Right lobe of liver (tissue), 6 donors: ENCODE measurements at regions not wholly inside any gene's neighbourhood (a gene's known extent, or its start where the extent isn't known, plus 50 kb on each side); places are given as distances from the start of the nearest gene placed in this dataset.

Experiments used
- ATAC-seq, 4 donors: fragments of 200-7000 bp; cut with Tn5 transposase; one replicate each; pipeline ENCODE4 v1.9.1; 2020; ENCODE audit warnings: mild to moderate bottlenecking in 4 of 4, moderate library complexity in 4 of 4
- DNase-seq, 3 donors: peaks; one replicate each; pipeline ENCODE4 v3.0.0-alpha.2; 2020
- H3K27ac ChIP-seq, 3 donors: fragments of 200-600 bp; one replicate each; pipeline ENCODE4 v1.8.0; 2022
- H3K27me3 ChIP-seq, 2 donors: fragments of 200-600 bp; one replicate each; pipeline ENCODE4 v1.8.0; 2022
- H3K36me3 ChIP-seq, 4 donors: fragments of 200-600 bp; sonication (generic) in 1 of 4; one replicate each; pipeline versions ENCODE4 v1.5.1 to v1.8.0; 2017 to 2022; ENCODE audit warnings: control low read depth in 1 of 4
- H3K4me1 ChIP-seq, 4 donors: fragments of 200-600 bp; sonication (generic) in 1 of 4; one replicate each; pipeline versions ENCODE4 v1.5.1 to v1.8.0; 2017 to 2022; ENCODE audit warnings: control low read depth in 1 of 4
- H3K4me3 ChIP-seq, 3 donors: fragments of 200-600 bp; one replicate each; pipeline ENCODE4 v1.8.0; 2022
- H3K9me3 ChIP-seq, 4 donors: fragments of 200-600 bp; sonication (generic) in 1 of 4; one replicate each; pipeline versions ENCODE4 v1.5.1 to v1.8.0; 2017 to 2022; ENCODE audit warnings: control low read depth in 1 of 4
- CTCF ChIP-seq, 4 donors: fragments of 200-600 bp in 3 of 4; fragments of 450-650 bp in 1 of 4; IDR thresholded peaks; one replicate each; pipeline versions ENCODE4 v1.5.1 to v1.8.0; 2016 to 2022; ENCODE audit warnings: antibody characterized with exemption in 4 of 4, mild to moderate bottlenecking in 2 of 4
- POLR2A ChIP-seq: fragments of 450-650 bp; IDR thresholded peaks from one replicate; pipeline ENCODE4 v1.6.1; 2017; ENCODE audit warnings: antibody characterized with exemption, mild to moderate bottlenecking
- WGBS: methylation state at CpG from one replicate; pipeline ENCODE4 v1.1.6; 2018; ENCODE audit warnings: low coverage, low lambda C conversion rate; ENCODE audit not compliant: insufficient coverage; ENCODE audit errors: missing lambda C conversion rate; 5-methylcytosine and 5-hydroxymethylcytosine counted together
- intact Hi-C, 2 donors: fragments of 100-400 bp; cut with DNase I; formaldehyde crosslinking; loops; one replicate each; pipeline versions ENCODE4 v1.11.2 to v1.14.1; 2022
- donor health status: DM: no; HTN: yes; CAD: no.
- donor health status: DM: no; HTN: no; CAD: no.
- donor health status: DM: no; HTN: no; CAD: no.
- donor health status: DM: no; HTN: yes; CAD: no.
- donor health status: DM: no; HTN: yes; CAD: no.

DNA sequence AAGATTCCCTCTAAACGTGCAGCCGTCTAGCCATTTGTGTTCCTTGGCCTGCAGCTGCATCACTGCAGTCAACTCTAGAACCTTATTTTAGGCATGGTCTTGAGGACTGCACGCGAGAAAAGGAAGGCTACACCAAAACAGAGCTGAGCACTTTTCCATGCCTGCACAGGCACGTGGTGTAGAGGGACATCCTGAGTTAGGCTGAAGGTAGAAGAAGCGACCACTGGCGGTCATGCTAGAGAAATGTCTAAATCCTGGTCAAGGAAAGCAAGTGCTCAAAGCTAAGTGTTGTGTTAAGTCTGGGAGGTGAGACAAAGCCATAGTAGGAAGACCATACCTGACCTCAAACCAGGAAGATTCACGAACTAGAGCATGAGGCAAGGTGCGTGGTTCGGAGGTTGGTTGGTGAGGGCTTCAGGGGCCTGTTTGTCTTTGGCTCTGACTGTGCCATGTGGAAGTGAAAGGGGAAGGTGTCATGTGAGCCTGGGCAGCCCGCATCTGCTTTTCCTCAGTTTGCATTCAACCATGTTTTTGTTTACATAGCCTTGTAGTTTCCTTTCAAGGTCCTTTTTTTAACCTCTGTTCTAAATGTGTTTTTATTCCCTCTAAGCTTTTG lies 203.8 kb downstream of the AASDH start:
- H3K9me3 ChIP-seq = no peaks in the 10 kb centered on the region
- no peaks in the 10 kb centered on the region for H3K4me1 ChIP-seq
- H3K36me3 ChIP-seq = no peaks in the 10 kb centered on the region
- WGBS = 73% methylated on average over 9 of the region's 11 CpGs
- no peak overlapping the region for H3K4me3 ChIP-seq
- no peak for DNase-seq
- H3K27ac ChIP-seq = no peak overlapping the region
- TF ChIP-seq POLR2A (no peak), CTCF (IDR thresholded peaks at IDR 0.05) (no peak)
- peak in 1 of 4 donors; percentile 61 for ATAC-seq
- H3K27me3 ChIP-seq = no peaks in the 10 kb centered on the region
- intact Hi-C loops = no loop called here

GRCh38 chr4:56182356-56182755 lies 204.9 kb downstream of the AASDH start:
- H3K36me3 ChIP-seq = no peaks in the 10 kb centered on the region
- DNase-seq (no peak), ATAC-seq (no peak)
- intact Hi-C loops = no loop called here
- no peaks in the 10 kb centered on the region for H3K9me3 ChIP-seq
- H3K27ac ChIP-seq = no peak overlapping the region
- H3K4me3 ChIP-seq = no peak overlapping the region
- no peaks in the 10 kb centered on the region for H3K4me1 ChIP-seq
- no peak for TF ChIP-seq CTCF (IDR thresholded peaks at IDR 0.05)
- no peak for TF ChIP-seq POLR2A
- 67% methylated on average over 5 of the region's 6 CpGs for WGBS
- no peaks in the 10 kb centered on the region for H3K27me3 ChIP-seq

GRCh38 chr4:56181140-56181953 lies 205.9 kb downstream of the AASDH start:
- H3K4me1 ChIP-seq = no peaks in the 10 kb centered on the region
- ATAC-seq (no peak), DNase-seq (no peak)
- no peaks in the 10 kb centered on the region for H3K27me3 ChIP-seq
- intact Hi-C loops = no loop called here
- H3K27ac ChIP-seq = no peak overlapping the region
- no peaks in the 10 kb centered on the region for H3K9me3 ChIP-seq
- TF ChIP-seq POLR2A (no peak), CTCF (IDR thresholded peaks at IDR 0.05) (no peak)
- no peak overlapping the region for H3K4me3 ChIP-seq
- 49% methylated on average over 5 of the region's 5 CpGs for WGBS
- no peaks in the 10 kb centered on the region for H3K36me3 ChIP-seq

DNA sequence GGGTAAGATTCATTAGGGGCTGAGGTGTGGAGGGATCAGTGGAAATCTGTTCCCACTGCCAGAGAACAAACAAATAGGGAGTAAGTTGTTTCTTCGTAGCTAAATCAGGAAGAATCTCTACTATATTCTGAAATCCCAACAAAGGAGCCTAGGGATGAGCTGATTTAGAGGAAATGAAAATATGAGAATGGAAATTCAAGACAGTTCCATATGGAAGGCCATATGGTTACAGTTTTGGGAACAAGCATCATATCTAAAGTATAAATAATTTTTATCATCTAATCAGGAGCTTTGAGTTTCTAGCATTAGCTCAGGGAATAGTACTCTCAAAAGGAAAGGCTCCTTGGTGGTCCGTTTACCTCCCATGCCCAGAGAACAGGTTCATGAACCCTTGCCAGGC lies 218.2 kb downstream of the AASDH start:
- WGBS = 56% methylated on average over 2 of the region's 2 CpGs
- intact Hi-C loops = no loop called here
- no peak for DNase-seq
- H3K4me1 ChIP-seq = no peaks in the 10 kb centered on the region
- TF ChIP-seq POLR2A = no peak
- TF ChIP-seq CTCF (IDR thresholded peaks at IDR 0.05) = no peak
- ATAC-seq = no peak
- no peak overlapping the region for H3K4me3 ChIP-seq
- no peaks in the 10 kb centered on the region for H3K27me3 ChIP-seq
- no peaks in the 10 kb centered on the region for H3K9me3 ChIP-seq
- H3K27ac ChIP-seq = no peak overlapping the region
- no peaks in the 10 kb centered on the region for H3K36me3 ChIP-seq
